Fibroblast of lung (primary cell): ENCODE measurements at regions not wholly inside any gene's neighbourhood (a gene's known extent, or its start where the extent isn't known, plus 50 kb on each side); places are given as distances from the start of the nearest gene placed in this dataset.

Source experiments
- DNase-seq, 2 donors: peaks; one replicate each; pipeline versions ENCODE4 v3.0.0 to v3.0.0-alpha.2; 2010; ENCODE audit warnings: low read depth in 2 of 2
- H2AFZ ChIP-seq: 2 replicates; pipeline ENCODE4 v1.5.1; 2012; ENCODE audit warnings: low read length, control low read depth, inconsistent platforms
- H3K27ac ChIP-seq: 2 replicates; pipeline ENCODE4 v1.5.1; 2011; ENCODE audit warnings: low read length, control low read depth; ENCODE audit not compliant: insufficient read depth
- H3K27me3 ChIP-seq: 2 replicates; pipeline ENCODE4 v1.5.1; 2011; ENCODE audit warnings: mild to moderate bottlenecking, low read length; ENCODE audit not compliant: control insufficient read depth, insufficient read depth
- H3K36me3 ChIP-seq: 2 replicates; pipeline ENCODE4 v1.5.1; 2011; ENCODE audit warnings: low read length; ENCODE audit not compliant: control insufficient read depth, insufficient read depth
- H3K4me1 ChIP-seq: 2 replicates; pipeline ENCODE4 v1.5.1; 2011; ENCODE audit warnings: low read length; ENCODE audit not compliant: control insufficient read depth, insufficient read depth; ENCODE audit errors: extremely low read depth
- H3K4me2 ChIP-seq: 2 replicates; pipeline ENCODE4 v1.5.1; 2011; ENCODE audit warnings: low read length, control low read depth; ENCODE audit not compliant: insufficient read depth; ENCODE audit errors: extremely low read depth
- H3K4me3 ChIP-seq, 4 experiments: fragments of 200-600 bp in 1 of 4; sonication (generic) in 1 of 4; replicated peaks in 1 of 4; 2 replicates each; pipeline ENCODE4 v1.5.1; 2011 to 2016; ENCODE audit warnings: low read length in 4 of 4, low read depth in 3 of 4, mild to moderate bottlenecking in 3 of 4, control low read depth in 2 of 4, inconsistent platforms in 1 of 4, mixed read lengths in 1 of 4; ENCODE audit not compliant: insufficient read depth in 1 of 4; ENCODE audit errors: control extremely low read depth in 1 of 4
- H3K79me2 ChIP-seq: 2 replicates; pipeline ENCODE4 v1.5.1; 2012; ENCODE audit warnings: mild to moderate bottlenecking, low read length, inconsistent platforms; ENCODE audit not compliant: control insufficient read depth, insufficient read depth
- H3K9ac ChIP-seq: 2 replicates; pipeline ENCODE4 v1.5.1; 2011; ENCODE audit warnings: mild to moderate bottlenecking, low read length, control low read depth; ENCODE audit not compliant: insufficient read depth
- H3K9me3 ChIP-seq: 2 replicates; pipeline ENCODE4 v1.5.1; 2012; ENCODE audit warnings: low read depth, low read length; ENCODE audit not compliant: control insufficient read depth, insufficient read depth
- H4K20me1 ChIP-seq: 2 replicates; pipeline ENCODE4 v1.5.1; 2011; ENCODE audit warnings: low read length; ENCODE audit not compliant: control insufficient read depth, insufficient read depth; ENCODE audit errors: extremely low read depth
- CTCF ChIP-seq, 2 donors: IDR thresholded peaks in 1 of 2; conservative IDR thresholded peaks in 1 of 2; 1 replicate in 1 of 2; 2 replicates in 1 of 2; pipeline ENCODE4 v1.5.1; 2011 to 2012; ENCODE audit warnings: low read length in 2 of 2, control low read depth in 1 of 2, inconsistent platforms in 1 of 2, low read depth in 1 of 2, mild to moderate bottlenecking in 1 of 2
- EZH2 ChIP-seq: IDR thresholded peaks from 2 replicates; pipeline ENCODE4 v1.5.1; 2012; ENCODE audit warnings: low read length, control low read depth, mild to moderate bottlenecking; ENCODE audit errors: missing control alignments

DNA sequence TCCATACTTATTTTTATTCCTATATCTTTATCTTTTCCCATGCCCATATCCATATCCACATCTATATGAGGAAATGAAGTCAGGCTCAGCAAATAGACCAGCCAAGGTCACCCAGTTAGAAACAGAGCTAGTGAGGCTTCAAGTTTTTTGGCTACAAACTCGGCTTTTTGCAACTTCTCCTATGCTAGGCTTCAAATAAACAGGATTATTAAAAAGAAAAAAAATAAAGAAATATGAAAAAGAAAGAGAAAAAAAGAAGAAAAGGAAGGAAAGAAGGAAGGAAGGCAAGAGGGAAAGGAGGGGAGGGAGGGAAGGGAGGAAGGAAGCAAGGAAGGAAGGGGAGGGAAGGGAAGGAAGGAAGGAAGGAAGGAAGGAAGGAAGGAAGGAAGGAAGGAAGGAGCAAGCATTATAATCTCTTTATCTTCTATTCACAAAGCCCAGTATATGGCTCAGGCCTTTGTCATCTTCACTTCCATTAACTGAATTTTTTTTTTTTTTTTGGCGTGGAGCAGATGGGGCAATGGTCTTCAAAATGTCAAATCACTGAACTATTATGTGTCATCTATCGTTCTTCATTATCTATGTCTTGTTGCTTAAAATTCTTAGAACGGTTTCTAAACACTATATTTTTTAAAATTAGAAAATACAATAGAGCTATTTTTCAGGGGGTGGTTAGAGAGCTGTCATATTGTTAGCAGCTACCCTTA, 418.2 kb downstream of the VRK1 start:
- H3K4me3 ChIP-seq, result no peak overlapping the region
- DNase-seq, result no peak
- no peaks in the 10 kb centered on the region for H3K27me3 ChIP-seq
- no peaks in the 10 kb centered on the region for H3K9me3 ChIP-seq
- H2AFZ ChIP-seq, result no peak overlapping the region
- H3K79me2 ChIP-seq, result no peaks in the 10 kb centered on the region
- no peak overlapping the region for H3K9ac ChIP-seq
- no peak overlapping the region for H3K4me2 ChIP-seq
- no peaks in the 10 kb centered on the region for H3K36me3 ChIP-seq
- no peaks in the 10 kb centered on the region for H4K20me1 ChIP-seq
- no peak overlapping the region for H3K27ac ChIP-seq
- TF ChIP-seq CTCF (conservative IDR thresholded peaks at IDR 0.05 in 1 of 2, IDR thresholded peaks at IDR 0.05 in 1 of 2; ENCODE audit: low read depth in 1 of 2, low read length in 2 of 2), result no peak
- no peak for TF ChIP-seq EZH2
- no peaks in the 10 kb centered on the region for H3K4me1 ChIP-seq

- Histone ChIP-seq H3K79me2 (no peaks in the 10 kb centered on the region), H3K4me1 (no peaks in the 10 kb centered on the region), H3K9me3 (no peaks in the 10 kb centered on the region), H3K27me3 (no peaks in the 10 kb centered on the region), H3K36me3 (no peaks in the 10 kb centered on the region), H3K9ac (no peak overlapping the region), H3K27ac (no peak overlapping the region), H3K4me2 (no peak overlapping the region), H2AFZ (no peak overlapping the region), H4K20me1 (no peaks in the 10 kb centered on the region), H3K4me3 (no peak overlapping the region)
- no peak for DNase-seq
- TF ChIP-seq CTCF (conservative IDR thresholded peaks at IDR 0.05 in 1 of 2, IDR thresholded peaks at IDR 0.05 in 1 of 2; ENCODE audit: low read depth in 1 of 2, low read length in 2 of 2) (no peak), EZH2 (no peak)
These were observed 420.1 kb downstream of the VRK1 start for GRCh38 chr14:97217111-97217885.

DNA sequence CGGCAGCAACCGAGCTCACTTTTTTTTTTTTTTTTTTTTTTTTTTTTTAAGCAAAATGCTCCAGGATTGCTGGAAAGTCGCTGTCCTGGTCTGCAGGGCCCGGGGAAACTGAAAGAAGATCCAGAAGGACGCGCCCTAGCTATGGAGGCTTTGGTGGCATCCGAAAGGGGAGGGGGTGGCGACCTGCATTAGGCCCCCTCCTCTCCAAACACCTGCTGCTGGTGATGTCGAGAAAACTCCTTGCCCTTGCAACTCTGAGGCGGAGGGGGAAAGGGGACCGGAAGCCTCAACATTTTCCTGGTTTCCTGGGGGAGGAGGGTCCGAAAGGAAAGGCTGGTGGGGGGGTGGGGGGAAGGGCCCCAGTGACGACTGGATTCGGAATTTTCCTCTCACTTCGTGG, 421.1 kb downstream of the VRK1 start:
- Histone ChIP-seq H3K36me3 (no peaks in the 10 kb centered on the region), H4K20me1 (no peaks in the 10 kb centered on the region), H3K9me3 (no peaks in the 10 kb centered on the region), H3K4me3 (no peak overlapping the region), H2AFZ (no peak overlapping the region), H3K4me1 (no peaks in the 10 kb centered on the region), H3K79me2 (no peaks in the 10 kb centered on the region), H3K27ac (no peak overlapping the region), H3K9ac (no peak overlapping the region), H3K27me3 (no peaks in the 10 kb centered on the region), H3K4me2 (no peak overlapping the region)
- TF ChIP-seq CTCF (conservative IDR thresholded peaks at IDR 0.05 in 1 of 2, IDR thresholded peaks at IDR 0.05 in 1 of 2; ENCODE audit: low read depth in 1 of 2, low read length in 2 of 2) (no peak), EZH2 (no peak)
- DNase-seq, result no peak
